Sigmoid colon (tissue), 6 donors: ENCODE measurements at regions not wholly inside any gene's neighbourhood (a gene's known extent, or its start where the extent isn't known, plus 50 kb on each side); places are given as distances from the start of the nearest gene placed in this dataset.

Source experiments
- DNase-seq: peaks from one replicate; pipeline ENCODE4 v3.0.0-alpha.2; 2019
- H3K27ac ChIP-seq, 4 donors: fragments of 200-600 bp; sonication (generic); one replicate each; pipeline ENCODE4 v1.5.1; 2016 to 2019; ENCODE audit warnings: mild to moderate bottlenecking in 1 of 4
- H3K27me3 ChIP-seq, 3 donors: fragments of 200-600 bp; sonication (generic); one replicate each; pipeline ENCODE4 v1.5.1; 2019; ENCODE audit warnings: mild to moderate bottlenecking in 1 of 3
- H3K36me3 ChIP-seq, 4 donors: fragments of 200-600 bp; sonication (generic); one replicate each; pipeline ENCODE4 v1.5.1; 2016 to 2019
- H3K4me1 ChIP-seq, 4 donors: fragments of 200-600 bp; sonication (generic); one replicate each; pipeline ENCODE4 v1.5.1; 2017 to 2019
- H3K4me3 ChIP-seq, 4 donors: fragments of 200-600 bp; sonication (generic); one replicate each; pipeline ENCODE4 v1.5.1; 2017 to 2019; ENCODE audit warnings: mild to moderate bottlenecking in 2 of 4, moderate library complexity in 1 of 4
- H3K9me3 ChIP-seq, 4 donors: fragments of 200-600 bp in 3 of 4; sonication (generic) in 3 of 4; one replicate each; pipeline versions ENCODE4 v1.5.1 to v1.6.1; 2013 to 2019
- CTCF ChIP-seq, 4 experiments: fragments of 450-650 bp in 3 of 4; fragments of 200-600 bp in 1 of 4; IDR thresholded peaks; one replicate each; pipeline ENCODE4 v1.5.1; 2016 to 2019; ENCODE audit warnings: antibody characterized with exemption in 4 of 4, mild to moderate bottlenecking in 3 of 4, moderate library complexity in 2 of 4
- EP300 ChIP-seq, 4 donors: sonication (generic); formaldehyde crosslinking; IDR thresholded peaks; one replicate each; pipeline ENCODE4 v1.6.1; 2017; ENCODE audit warnings: antibody characterized with exemption in 4 of 4
- POLR2A ChIP-seq, 2 donors: fragments of 450-650 bp; IDR thresholded peaks; one replicate each; pipeline ENCODE4 v1.6.1; 2016; ENCODE audit warnings: antibody characterized with exemption in 2 of 2, mild to moderate bottlenecking in 2 of 2, moderate library complexity in 2 of 2
- POLR2AphosphoS5 ChIP-seq, 4 donors: sonication (generic); formaldehyde crosslinking; IDR thresholded peaks; one replicate each; pipeline ENCODE4 v1.6.1; 2017; ENCODE audit warnings: antibody characterized with exemption in 4 of 4
- WGBS, 2 donors: extraction: QIAGEN DNeasy Blood & Tissue Kit; methylation state at CpG; one replicate each; pipeline ENCODE4 v1.1.7; 2013; 5-methylcytosine and 5-hydroxymethylcytosine counted together
- intact Hi-C: fragments of 100-400 bp; cut with DNase I; formaldehyde crosslinking; loops from one replicate; pipeline ENCODE4 v1.15.1; 2023
- donor health status: healthy with polysubstance abuse.
- donor health status: healthy.

GRCh38 chr3:148084931-148085330 is 612.8 kb upstream of the AGTR1 start:
- no peak for DNase-seq
- H3K4me1 ChIP-seq = no peaks in the 10 kb centered on the region
- H3K9me3 ChIP-seq = no peaks in the 10 kb centered on the region
- 53 to 67% methylated on average over 4 of the region's 4 CpGs for WGBS, 2 donors
- intact Hi-C loops = no loop called here
- no peaks in the 10 kb centered on the region for H3K36me3 ChIP-seq
- no peak overlapping the region for H3K4me3 ChIP-seq
- no peak overlapping the region for H3K27ac ChIP-seq
- TF ChIP-seq POLR2AphosphoS5 (IDR thresholded peaks at IDR 0.05) = no peak
- TF ChIP-seq EP300 (IDR thresholded peaks at IDR 0.05) = no peak
- TF ChIP-seq POLR2A (IDR thresholded peaks at IDR 0.05) = no peak
- no peak for TF ChIP-seq CTCF (IDR thresholded peaks at IDR 0.05)
- no peaks in the 10 kb centered on the region for H3K27me3 ChIP-seq

- no peak overlapping the region for H3K27ac ChIP-seq
- DNase-seq = no peak
- H3K9me3 ChIP-seq = no peaks in the 10 kb centered on the region
- intact Hi-C loops = no loop called here
- no peaks in the 10 kb centered on the region for H3K27me3 ChIP-seq
- WGBS, 2 donors = 85% methylated on average over 6 of the region's 6 CpGs
- H3K4me1 ChIP-seq = no peaks in the 10 kb centered on the region
- H3K4me3 ChIP-seq = no peak overlapping the region
- no peak for TF ChIP-seq POLR2A (IDR thresholded peaks at IDR 0.05)
- no peaks in the 10 kb centered on the region for H3K36me3 ChIP-seq
Observed at GRCh38 chr3:148087601-148088371, 609.9 kb upstream of the AGTR1 start.

DNA sequence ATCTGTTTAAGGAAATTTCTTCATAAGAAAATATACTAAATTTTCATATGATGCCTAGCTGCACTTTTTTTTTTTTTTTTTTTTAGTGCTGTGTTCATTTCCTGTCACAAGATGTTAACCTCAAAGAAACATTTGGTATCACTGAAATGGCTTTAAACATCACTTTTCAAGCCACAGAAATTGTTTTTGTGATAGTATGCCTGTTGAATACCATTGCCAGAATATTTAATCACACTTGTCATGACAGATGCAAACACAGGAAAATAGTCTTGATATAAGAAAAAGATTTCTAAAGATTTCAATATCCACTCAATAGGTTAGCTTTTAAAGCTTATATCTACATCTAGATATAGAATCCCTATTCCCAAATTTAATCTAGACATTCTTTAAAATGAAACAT is 608.5 kb upstream of the AGTR1 start:
- H3K27me3 ChIP-seq = no peaks in the 10 kb centered on the region
- TF ChIP-seq EP300 (IDR thresholded peaks at IDR 0.05) (no peak), POLR2AphosphoS5 (IDR thresholded peaks at IDR 0.05) (no peak), CTCF (IDR thresholded peaks at IDR 0.05) (no peak), POLR2A (IDR thresholded peaks at IDR 0.05) (no peak)
- no peaks in the 10 kb centered on the region for H3K4me1 ChIP-seq
- intact Hi-C loops = no loop called here
- no peaks in the 10 kb centered on the region for H3K9me3 ChIP-seq
- no peak overlapping the region for H3K4me3 ChIP-seq
- H3K36me3 ChIP-seq = no peaks in the 10 kb centered on the region
- no peak for DNase-seq
- no peak overlapping the region for H3K27ac ChIP-seq

DNA sequence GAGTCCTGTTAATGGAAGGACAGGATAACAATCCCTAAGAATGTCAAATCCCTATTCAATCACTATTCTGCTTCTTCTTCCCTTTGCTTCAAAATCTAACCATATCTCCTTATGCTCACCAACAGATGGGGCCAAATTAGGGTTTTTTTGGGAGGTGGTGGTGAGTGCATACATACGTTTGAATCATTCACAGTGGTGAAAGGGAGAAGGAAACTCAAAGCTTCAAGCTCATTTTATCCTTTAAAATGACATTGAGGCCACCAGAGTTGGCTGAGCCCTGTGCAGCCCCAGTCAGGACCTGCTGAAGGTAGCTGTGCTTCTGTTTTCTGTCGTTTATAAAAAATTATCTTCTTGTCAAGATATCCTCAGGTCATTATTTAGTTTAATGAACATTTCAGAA is 607.5 kb upstream of the AGTR1 start:
- no peak for TF ChIP-seq EP300 (IDR thresholded peaks at IDR 0.05)
- Histone ChIP-seq H3K9me3 (no peaks in the 10 kb centered on the region), H3K27me3 (no peaks in the 10 kb centered on the region), H3K36me3 (no peaks in the 10 kb centered on the region), H3K4me1 (no peaks in the 10 kb centered on the region), H3K4me3 (no peak overlapping the region), H3K27ac (no peak overlapping the region)
- intact Hi-C loops = no loop called here
- WGBS, 2 donors = 44 to 56% methylated on average over 2 of the region's 2 CpGs
- DNase-seq = no peak

- TF ChIP-seq POLR2A (IDR thresholded peaks at IDR 0.05) (no peak), EP300 (IDR thresholded peaks at IDR 0.05) (no peak), CTCF (IDR thresholded peaks at IDR 0.05) (no peak), POLR2AphosphoS5 (IDR thresholded peaks at IDR 0.05) (no peak)
- WGBS, 2 donors = 58 to 81% methylated on average over 5 of the region's 5 CpGs
- Histone ChIP-seq H3K9me3 (no peaks in the 10 kb centered on the region), H3K27ac (no peak overlapping the region), H3K4me3 (no peak overlapping the region), H3K27me3 (no peaks in the 10 kb centered on the region), H3K4me1 (no peaks in the 10 kb centered on the region), H3K36me3 (no peaks in the 10 kb centered on the region)
- intact Hi-C loops = no loop called here
- no peak for DNase-seq
Observed at GRCh38 chr3:148092624-148093347, 604.9 kb upstream of the AGTR1 start.
